SU-DHL-6 (cell line): ENCODE measurements at regions not wholly inside any gene's neighbourhood (a gene's known extent, or its start where the extent isn't known, plus 50 kb on each side); places are given as distances from the start of the nearest gene placed in this dataset.

ENCODE experiments used
- EZH2phosphoT487 ChIP-seq: fragments of 200-600 bp; sonication (generic), shearing (Covaris generic); conservative IDR thresholded peaks from 2 replicates; pipeline ENCODE4 v1.6.1; 2018; ENCODE audit warnings: mild to moderate bottlenecking, antibody characterized with exemption, low read length, moderate library complexity, mixed read lengths
- TF ChIP-seq, protein P1 (sequence below): fragments of 200-600 bp; sonication (generic); IDR thresholded peaks from one replicate; pipeline ENCODE4 v1.5.1; 2017; ENCODE audit warnings: antibody characterized with exemption, mild to moderate bottlenecking, low read length, moderate library complexity; ENCODE audit not compliant: insufficient read depth, poor library complexity, severe bottlenecking

DNA sequence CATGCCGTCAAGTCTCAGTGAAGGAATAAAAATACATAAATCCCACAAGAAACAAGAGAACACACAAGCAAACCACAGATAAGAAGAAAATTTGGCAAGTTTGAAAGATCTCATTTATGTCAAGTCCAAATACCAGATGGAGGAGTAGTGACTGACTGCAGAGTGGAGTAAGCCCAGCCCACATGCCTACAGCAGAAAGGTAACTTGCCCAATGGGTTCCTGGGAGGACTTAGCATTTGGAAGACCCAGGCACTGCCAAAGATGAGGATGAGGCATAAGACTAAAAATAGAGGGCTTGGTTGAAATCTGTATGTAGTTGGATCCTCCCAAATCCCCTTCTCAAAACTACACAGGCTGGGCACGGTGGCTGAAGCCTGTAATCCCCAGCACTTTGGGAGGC lies 70.8 kb downstream of the ZNF648 start:
- TF ChIP-seq, protein P1, sequence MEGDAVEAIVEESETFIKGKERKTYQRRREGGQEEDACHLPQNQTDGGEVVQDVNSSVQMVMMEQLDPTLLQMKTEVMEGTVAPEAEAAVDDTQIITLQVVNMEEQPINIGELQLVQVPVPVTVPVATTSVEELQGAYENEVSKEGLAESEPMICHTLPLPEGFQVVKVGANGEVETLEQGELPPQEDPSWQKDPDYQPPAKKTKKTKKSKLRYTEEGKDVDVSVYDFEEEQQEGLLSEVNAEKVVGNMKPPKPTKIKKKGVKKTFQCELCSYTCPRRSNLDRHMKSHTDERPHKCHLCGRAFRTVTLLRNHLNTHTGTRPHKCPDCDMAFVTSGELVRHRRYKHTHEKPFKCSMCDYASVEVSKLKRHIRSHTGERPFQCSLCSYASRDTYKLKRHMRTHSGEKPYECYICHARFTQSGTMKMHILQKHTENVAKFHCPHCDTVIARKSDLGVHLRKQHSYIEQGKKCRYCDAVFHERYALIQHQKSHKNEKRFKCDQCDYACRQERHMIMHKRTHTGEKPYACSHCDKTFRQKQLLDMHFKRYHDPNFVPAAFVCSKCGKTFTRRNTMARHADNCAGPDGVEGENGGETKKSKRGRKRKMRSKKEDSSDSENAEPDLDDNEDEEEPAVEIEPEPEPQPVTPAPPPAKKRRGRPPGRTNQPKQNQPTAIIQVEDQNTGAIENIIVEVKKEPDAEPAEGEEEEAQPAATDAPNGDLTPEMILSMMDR: no peak
- no peak for TF ChIP-seq EZH2phosphoT487
